NCI-H2171 treated with DMSO at 0.1 percent for 48 hours (cell line): ENCODE measurements at regions not wholly inside any gene's neighbourhood (a gene's known extent, or its start where the extent isn't known, plus 50 kb on each side); places are given as distances from the start of the nearest gene placed in this dataset.
A peak's percentile ranks its signal among the peaks of the same experiment; 100 is the strongest.

Experiments used
- DNase-seq: peaks from one replicate; lab custom pipeline; 2025; lab: John Stamatoyannopoulos, UW

DNA sequence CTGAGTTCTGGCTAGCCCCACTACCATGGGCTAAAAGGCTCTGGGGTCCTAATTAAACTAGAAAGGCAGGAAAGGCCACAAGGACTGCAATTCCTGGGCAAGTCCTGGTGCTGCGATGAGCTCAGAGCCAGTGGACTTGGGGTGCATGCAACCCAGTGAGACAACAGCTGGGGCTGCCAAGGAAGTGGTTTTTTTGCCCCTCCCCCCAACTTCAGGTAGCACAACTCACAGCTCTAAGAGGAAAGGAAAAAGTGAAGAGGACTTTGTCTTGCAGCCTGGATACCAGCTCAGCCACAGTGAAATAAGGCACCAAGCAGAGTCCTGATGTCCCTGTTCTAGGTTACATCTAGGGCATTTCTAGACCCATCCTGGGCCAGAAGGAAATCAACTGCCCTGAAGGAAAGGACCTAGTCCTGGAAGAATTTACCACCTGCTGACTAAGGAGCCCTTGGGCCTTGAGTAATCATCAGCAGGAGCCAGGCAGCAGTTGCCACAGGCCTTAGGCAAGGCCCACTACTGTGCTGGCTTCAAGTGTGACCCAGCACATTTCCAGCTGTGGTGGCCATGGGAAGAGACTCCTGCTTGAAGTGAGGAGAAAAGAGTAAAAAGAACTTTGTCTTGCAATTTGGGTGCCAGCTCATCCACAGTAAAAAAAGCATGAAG, 358.4 kb downstream of the BTBD3 start:
- DNase-seq: no peak

DNA sequence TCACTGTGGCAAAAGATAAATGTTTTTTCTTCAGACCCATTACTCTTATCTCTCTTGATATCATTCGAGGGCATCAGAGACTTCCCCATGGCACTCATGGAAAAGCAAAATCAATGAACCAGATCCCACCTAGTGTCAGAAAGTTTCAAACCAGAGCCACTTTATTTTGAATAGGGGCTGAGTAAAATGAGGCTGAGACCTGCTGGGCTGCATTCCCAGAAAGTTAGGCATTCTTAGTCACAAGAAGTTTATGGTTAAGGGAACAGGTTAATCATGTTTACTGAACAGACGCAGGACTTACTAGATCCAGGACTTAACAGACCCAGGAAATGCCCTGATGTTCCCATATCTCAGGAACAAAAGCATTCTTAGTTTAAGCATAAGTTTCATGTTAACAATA, 369.9 kb downstream of the BTBD3 start:
- no peak for DNase-seq

DNA sequence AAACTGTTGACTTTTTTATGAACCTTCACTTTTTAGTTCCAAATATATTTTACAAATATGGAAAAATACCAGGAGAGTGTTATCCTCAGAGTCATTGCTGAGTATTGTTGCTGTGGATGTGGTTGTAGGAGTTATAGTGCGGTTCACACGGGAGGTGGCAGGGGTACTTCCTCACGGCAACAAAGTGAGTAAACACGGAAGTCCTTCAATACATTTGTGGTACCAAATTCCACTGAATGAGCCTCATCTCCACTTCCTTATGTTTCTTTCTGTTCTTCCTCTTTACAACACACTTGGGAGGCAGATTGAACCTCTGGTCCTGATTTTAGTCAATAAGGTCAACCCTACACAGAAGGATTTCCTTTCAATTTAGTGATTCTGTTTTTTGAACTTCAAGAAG, 371.8 kb downstream of the BTBD3 start:
- no peak for DNase-seq

DNA sequence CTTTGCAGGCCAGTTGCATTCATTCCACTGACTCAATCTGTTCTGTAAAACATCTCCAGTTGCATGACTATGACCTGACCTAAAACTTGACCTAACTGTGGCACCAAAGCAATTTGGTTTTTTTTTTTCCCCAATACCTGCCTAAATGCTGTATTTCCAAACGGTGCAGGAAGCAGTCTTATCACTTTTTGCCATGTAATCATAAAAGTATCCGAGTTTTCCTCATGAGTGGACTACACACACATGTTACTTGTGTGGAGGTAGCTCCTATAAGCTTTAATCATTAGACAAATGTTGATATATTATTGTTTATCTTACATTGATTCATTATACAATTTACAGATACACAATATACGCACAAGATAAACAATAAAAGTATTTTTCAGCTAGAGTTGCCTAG, 373.7 kb downstream of the BTBD3 start:
- DNase-seq: no peak

DNA sequence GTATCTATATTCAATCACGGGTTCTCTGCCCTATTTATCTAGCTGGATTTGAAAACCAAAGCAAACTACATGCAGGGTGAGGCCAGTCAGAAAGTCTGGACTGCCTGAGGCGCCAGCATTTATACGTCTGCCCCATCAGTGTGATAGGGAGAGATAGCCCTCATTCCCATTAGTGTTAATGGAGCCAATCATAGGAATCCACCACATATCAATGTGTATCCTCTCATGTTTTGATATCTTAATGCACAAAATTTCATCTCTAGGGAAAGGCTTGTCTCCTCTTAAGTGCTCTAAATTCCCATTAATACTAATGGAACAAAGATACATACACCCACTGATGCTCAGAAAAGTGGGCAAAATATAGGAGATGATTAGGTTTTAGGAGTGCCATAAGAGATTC, 376.2 kb downstream of the BTBD3 start:
- DNase-seq: no peak

DNA sequence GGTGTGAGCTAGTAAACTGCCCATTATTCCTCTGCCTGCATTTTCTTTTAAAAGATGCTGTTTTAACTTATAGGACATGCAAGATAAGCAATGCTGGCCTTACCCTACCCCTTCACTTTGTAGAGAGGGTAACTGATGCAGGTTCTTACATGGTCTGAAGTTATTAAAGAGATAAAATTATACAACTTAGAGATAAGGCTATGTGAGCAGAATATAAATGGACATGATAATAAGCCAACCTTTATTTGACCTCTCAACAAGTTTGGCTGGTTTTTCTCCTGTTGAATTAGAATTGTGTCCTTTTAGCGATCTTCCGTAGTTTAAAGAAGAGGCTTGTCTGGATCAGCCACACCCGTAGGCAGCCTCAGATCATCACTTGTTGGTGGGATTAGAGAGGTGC, 377.0 kb downstream of the BTBD3 start:
- no peak for DNase-seq

DNA sequence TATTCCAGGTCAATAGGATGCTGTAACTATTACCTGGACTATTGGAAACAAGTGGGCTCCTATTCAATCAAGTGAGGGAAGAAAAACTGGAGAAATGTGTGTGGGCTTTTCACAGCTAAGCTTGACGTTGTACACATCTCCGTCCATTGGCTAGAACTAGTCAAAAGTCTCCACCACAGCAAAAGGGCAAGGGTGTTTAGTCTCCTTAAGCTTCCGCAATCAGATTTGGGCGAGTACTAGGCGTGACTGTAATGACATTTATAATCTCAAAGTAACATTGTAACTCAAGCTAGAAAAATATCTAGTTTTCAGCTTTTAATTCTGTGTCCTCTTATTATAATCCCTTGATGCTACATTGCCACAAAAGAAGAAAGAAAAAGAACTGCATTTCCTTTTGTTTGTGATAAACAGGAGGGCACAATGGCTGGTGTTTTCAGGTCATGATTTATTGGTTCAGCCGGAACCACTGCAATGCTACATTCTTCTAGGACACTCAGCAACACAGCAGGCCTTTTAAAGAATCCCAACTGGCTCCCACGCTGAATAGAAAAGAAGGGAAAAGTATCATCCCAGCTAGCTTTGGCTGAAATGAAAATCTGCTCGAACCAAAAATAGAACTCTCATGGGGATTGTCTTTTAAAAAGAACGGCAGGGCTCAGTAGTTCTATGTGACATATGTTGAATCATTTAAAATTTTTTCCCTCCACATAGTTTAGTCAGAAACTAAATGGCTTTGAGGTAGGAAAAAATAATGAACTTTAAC, 387.7 kb downstream of the BTBD3 start:
- peak; percentile 21 for DNase-seq

DNA sequence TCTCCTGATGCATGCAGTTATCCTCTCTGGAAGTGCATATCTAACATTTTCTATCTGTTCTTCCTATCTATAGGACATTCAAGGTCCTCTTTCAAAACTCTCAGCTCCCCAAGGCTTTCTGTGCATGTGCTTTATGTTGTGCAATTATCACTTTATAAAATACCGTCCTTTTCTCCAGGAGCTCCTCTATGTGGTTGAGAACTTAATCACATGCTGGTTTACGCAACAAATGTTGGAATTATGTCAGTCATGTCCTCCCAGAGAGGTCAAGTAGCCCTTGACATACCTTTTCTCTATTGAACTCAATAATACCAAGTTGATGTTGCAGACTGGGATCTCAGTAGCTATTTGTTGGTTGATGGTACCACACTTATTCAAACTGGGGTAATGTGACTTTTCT, 388.4 kb downstream of the BTBD3 start:
- DNase-seq: no peak

DNA sequence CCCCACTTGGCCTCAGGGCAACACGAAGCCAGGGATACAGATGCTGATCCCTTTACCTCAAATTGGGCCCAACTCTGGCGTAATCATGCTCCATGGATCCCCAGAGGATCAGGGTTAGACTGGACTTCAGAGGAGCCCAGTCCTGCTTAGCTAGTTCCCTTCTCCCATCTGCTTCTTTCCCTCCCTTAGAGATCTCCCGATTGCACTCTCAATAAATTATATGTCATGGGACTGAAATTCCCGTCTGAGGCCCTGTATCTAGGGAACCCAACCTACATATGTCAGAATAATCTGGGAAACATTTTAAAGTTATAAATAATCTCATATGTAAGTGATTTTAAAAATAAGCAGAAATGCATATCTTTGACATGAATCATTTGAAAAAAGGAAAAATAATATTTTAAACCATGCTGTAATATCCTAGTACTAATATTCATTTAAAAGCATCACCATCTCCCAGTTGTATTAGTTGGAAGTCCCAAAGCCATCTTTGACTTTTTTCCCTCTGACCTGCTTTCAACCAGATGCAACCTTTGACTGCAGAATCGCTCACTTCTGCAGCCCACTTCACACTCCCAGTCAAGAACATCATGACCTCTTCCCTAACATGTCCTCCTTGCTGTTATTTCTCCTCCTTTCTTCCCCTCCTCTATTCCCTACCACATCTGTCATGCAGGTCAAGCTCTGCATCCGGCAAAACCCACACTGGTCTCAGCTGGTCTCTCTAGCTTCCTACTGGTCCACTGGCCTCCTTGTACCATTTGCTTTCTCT, 393.6 kb downstream of the BTBD3 start:
- no peak for DNase-seq

DNA sequence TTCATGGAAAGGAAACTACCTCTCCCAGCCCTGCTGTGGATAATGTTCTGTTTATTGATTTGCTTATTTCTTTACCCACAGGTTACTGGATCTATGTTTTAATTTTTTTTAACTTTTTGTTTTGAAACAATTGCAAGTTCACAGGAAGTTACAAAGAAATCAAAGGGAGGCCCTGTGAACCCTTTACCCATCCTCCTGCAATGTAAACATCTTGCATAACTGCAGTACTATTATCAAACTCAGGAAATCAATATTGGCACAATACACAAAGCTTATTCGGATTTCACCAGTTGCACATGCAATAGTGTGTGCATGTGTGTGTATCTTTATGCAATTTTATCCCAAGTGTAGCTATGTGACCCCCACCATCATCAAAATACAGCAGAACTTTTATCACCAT, 398.0 kb downstream of the BTBD3 start:
- no peak for DNase-seq

DNA sequence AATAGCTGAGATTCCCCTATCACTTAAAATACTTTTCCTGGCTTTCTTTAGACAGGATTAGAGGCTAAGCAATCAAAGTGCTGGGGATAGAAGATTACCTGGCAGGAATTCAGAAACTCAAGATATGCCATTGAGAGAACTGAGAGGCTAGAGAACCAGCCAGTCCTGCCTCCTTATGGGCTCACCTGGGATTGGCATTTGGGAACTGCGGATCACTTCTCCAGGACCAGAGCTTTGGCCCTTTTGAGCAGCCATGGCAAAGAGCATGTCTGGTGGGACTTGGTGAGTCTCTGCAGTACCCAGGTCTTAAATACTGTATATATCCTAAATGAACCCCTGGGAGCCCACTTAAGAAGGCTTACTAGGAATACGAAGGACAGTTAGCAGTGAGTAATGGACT, 399.1 kb downstream of the BTBD3 start:
- no peak for DNase-seq

DNA sequence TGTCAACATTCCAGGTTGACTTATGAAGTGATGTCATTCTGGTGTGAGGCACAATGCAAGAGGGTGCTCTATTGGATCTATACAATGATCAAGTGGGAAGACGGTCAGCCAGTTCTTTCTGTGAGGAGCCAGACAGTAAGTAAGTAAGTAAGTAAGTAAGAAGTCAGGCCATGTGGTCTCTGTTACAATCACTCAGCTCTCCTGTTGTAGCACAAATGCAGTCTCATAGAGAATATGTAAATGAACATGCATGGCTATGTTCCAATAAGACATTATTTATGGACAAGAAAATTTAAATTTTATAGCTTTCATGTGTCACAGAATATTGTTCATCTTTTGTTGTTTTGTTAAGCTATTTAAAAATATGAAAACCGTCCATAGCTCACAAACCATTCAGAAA, 399.7 kb downstream of the BTBD3 start:
- no peak for DNase-seq

DNA sequence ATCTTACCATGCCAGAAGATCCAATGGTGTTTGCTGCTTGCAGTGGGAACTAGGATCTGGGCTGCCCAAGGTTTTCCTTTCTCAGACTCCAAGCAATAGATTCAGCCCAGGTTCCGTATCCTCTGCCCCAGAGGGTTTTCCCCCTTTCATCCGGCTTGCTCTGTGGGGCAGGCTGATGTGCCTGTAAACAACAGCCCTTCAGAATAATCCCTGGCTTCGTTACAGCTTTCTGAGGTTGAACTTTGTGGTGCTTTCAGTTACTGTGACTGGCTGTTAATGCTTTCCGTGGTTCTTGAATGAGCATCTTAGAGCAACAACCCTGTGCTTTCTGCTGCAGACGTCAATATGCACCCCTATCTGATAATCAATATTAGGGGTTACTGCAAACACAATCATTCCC, 400.4 kb downstream of the BTBD3 start:
- DNase-seq: no peak

DNA sequence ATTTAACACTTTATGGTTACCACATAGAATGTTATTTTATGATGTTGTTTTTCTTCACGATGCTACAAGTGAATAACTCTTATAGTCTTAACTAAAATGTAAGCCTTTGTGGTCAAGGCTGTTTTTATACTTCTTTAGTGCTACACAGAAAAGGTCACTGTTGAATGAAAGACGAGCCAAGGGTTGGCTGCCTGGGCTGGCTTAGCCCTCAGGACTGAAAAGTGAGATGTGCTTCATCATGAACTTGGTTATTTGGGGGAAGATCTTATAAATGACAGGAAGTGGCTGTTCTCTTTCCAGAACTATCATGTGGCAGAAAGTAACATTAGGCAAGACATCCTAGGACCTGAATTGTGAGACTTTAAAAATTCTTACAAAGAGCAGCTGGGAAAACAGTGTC, 404.0 kb downstream of the BTBD3 start:
- DNase-seq: no peak

DNA sequence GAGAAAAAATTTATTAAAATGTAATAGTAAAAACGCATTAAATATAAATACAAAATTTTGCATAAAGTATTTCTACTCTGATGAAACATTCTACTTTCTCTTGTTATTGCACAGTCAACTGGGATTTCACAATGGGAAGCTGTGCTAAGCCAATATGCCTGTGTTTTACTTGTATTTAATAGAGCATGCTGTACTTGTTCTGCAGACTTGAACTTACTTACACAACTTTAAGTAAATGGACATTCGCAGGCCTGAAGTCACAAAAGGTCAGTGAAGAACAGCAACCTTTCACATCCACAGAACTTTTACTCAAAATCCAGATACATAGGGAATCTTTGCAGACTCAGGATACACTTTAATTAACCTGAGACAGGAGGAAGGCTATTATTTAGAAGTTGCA, 409.5 kb downstream of the BTBD3 start:
- no peak for DNase-seq

DNA sequence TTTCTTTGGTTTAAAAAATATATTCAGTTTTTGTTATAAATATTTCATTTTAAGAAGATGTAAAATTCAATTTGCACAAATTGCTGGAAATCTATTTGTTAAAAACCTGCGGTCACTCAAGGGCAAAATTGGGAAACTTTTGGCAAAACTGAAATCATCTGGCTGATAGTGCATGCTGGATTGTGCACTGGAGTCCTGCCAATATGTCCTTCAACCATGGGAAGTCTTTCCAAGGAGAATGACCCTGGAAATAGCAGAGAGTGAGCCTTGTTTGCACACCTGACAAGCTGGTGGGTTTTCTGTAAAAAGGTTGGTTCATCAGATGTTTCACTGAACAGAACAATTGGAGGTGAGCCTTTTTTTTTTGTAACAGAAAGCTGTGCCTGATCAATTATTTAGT, 413.5 kb downstream of the BTBD3 start:
- DNase-seq: no peak

DNA sequence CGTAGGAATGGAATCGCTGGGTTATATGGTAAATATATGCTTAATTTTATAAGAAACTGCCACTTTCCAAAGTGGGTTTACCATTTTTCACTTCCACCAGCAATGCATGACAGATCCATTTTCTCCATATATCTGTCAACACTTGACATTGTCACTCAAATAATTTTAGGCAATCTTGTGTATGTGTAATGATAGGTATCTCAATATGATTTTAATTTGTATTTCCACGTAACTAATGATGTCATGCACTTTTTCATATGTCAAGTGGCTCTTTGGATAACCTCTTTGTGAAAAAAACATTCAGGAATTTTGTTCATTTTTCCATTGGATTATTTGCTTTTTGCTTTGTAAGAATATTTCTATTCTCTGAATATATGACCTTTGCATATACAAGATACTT, 419.9 kb downstream of the BTBD3 start:
- no peak for DNase-seq

DNA sequence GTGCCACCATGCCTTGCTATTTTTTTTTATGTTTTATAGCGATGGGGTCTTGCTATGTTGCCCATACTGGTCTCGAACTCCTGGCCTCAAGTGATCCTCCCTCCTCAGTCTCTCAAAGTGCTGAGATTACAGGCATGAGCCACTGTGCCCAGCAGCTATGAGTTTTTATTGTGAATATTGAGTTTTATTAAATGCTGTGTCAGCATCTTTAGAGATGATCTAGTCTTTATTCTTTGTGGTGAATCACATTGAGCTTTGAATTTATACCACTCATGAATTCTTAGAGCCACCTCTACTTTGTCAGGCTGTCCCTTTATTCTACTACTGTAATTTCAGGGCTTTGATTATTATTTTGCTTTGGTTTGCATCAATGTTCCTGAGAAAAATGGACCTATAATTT, 428.3 kb downstream of the BTBD3 start:
- no peak for DNase-seq

DNA sequence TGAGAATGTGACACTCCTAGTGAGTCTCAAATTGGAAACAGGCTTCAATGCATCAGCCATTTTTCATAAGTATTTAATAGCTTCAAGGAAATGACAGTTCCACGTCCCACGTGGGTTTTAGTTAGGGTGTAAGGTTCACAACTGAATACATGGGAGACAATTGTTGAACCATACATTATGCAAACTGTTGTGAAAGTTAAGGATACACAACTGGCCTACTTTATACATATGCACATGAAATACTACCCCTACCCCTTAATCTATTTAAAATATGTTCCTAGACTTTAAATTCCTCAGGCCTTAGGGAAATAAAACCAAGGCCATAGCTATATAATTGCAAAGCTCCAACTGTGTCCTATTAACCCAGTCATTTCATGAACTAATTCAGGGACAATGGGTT, 436.1 kb downstream of the BTBD3 start:
- no peak for DNase-seq

DNA sequence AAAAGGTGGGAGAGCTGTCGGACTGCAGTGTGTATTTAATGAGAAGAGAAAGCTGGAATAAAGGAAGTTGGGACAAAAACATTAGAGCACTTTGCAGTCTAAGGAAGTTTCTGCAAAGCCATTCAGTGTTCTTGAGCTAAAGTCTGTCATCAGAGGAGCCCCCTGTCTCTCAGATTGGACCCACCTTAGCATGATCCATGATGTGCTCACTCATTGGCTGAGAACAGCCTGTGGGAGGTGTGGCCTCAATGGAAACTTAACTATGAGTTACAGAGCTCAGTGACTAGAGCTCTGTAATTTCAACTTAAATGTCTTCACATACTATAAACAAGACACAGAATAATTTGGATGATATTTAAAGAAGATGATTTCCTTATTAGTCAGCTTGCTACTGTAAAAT, 437.0 kb downstream of the BTBD3 start:
- no peak for DNase-seq

DNA sequence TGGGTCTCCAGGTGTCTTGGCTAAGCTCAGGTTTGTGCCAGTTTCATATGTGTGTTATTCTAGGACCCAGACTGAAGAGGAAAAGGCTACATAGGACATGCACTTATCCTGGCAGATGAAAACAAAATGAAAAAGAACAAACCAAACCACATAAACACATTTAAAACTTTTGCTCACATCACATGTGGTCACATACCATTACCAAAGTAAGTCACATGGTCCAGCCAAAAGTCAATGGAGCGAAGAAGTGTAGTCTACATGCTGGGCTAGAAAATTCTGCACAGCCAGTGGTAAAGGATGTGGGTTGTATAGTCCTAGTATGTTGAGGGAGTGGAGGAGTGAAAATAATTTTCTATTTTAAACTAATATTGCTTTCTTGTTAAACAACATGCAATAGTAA, 437.5 kb downstream of the BTBD3 start:
- DNase-seq: no peak

DNA sequence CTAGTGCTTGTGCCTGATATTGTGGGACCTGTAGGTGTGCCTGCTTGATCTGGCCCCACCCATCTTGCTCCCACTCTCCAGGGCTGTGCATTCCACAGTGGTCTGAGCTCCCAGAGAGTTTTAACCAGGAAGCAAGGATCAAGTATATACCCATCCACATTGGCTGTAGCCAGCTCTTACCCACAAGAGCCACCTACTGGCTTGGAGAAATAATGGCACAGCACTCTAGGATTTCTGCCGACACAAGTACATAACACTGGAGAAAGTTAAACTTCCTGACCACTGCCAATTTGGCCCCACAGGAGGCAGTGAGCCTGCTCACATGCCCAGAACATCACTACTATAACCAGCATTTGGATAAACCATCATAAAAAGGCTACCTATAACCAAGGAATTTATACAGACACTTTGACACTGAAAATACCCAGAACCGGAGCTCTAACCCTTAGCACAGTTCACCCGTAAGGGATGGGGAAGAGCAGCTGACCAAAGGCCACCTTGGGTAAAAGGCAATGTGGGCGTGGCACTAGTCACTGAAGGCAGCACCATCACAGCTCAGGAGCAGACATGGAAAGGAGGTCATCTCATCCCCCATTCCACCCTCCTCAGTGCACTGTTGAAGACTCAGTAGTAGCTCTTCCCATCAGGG, 440.4 kb downstream of the BTBD3 start:
- peak; percentile 23 for DNase-seq

DNA sequence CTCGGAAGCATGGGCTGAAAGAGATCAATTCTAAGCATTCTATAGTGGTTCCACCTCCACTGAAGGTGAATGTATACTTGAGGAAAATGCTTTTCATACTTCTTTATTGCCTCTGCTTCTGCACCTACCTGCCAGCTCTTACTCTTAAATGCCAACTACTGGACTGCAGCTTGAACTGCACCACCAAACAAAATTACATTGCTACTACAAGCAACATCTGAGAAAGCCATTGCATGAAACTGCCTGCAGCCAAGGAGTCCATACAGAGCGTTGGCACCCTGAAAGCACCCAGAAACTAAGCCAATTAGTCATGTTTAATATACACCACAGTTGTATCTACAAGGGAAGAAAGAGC, 440.9 kb downstream of the BTBD3 start:
- DNase-seq: peak; percentile 11
